GM20431 (cell line): ENCODE measurements at regions not wholly inside any gene's neighbourhood (a gene's known extent, or its start where the extent isn't known, plus 50 kb on each side); places are given as distances from the start of the nearest gene placed in this dataset.
"Not testable (repeated sequence)": the region's sequence is repeated elsewhere in the genome, so short reads cannot be mapped to it uniquely, and the experiment has no call there.

Experiments used
- in situ Hi-C: fragments of 300-500 bp; cut with MseI, MboI; formaldehyde crosslinking; loops from one replicate; pipeline ENCODE4 v1.15.0; 2020; ENCODE audit warnings: low sequenced_read_pairs; ENCODE audit not compliant: unreplicated experiment

DNA sequence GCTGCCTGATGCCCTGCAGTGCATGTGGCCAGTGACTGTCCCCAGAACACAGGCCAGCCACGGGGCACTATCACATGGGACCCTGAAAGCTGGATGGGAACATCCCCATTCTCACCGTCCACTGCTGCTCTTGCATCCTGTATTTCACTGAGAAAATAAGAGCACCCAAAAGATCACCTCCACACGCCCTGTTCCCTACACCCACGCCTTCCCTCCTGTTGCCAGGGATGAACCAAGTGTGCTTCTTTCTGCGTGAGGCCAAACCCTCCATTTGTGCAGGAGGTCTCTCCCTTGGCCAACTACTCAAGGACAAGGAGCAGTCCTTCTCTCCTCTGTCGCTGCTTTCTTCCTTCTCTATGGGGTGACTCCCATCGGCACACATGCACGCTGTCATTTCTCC, 118.3 kb downstream of the LRRC37A3 start:
- in situ Hi-C loops, result not testable (repeated sequence)

- in situ Hi-C loops, result not testable (repeated sequence)
Observed at GRCh38 chr17:64800361-64800895, 118.8 kb downstream of the LRRC37A3 start.

DNA sequence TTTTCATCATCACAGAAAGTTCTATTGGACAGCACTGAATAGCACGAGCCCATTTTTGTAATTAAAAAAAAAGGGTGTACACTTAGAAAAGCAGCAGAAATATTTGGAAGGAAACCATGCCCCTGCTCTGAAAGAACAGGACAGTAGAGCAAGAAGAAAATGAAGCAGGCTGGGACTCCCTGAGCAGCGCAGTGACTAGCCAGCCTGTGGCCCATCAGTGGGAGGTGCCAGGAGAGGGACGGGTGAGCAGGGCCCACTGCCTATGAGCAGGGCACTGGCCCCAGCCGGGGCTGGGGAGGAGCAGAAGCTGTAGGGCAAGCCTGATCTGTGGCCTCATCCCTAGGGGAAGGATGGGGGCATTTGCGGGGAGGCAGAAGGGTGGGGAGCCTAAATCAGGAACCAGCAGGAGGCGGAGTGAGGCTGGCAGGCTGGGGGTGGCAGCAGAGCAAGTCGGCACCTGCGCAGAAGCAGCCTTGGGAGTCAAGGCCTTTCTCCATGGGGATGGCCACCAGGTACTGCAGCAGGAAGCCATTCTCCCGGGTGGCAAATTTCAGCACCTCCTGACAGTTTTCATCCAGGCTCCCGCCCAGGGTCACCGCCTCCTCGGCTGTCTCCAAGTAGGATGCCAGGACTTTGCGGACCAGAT, 119.6 kb downstream of the LRRC37A3 start:
- in situ Hi-C loops, result not testable (repeated sequence)

GRCh38 chr17:64798961-64799360, 120.3 kb downstream of the LRRC37A3 start:
- in situ Hi-C loops, result not testable (repeated sequence)

- in situ Hi-C loops, result not testable (repeated sequence)
Observed at GRCh38 chr17:64798489-64798790, 120.8 kb downstream of the LRRC37A3 start.

DNA sequence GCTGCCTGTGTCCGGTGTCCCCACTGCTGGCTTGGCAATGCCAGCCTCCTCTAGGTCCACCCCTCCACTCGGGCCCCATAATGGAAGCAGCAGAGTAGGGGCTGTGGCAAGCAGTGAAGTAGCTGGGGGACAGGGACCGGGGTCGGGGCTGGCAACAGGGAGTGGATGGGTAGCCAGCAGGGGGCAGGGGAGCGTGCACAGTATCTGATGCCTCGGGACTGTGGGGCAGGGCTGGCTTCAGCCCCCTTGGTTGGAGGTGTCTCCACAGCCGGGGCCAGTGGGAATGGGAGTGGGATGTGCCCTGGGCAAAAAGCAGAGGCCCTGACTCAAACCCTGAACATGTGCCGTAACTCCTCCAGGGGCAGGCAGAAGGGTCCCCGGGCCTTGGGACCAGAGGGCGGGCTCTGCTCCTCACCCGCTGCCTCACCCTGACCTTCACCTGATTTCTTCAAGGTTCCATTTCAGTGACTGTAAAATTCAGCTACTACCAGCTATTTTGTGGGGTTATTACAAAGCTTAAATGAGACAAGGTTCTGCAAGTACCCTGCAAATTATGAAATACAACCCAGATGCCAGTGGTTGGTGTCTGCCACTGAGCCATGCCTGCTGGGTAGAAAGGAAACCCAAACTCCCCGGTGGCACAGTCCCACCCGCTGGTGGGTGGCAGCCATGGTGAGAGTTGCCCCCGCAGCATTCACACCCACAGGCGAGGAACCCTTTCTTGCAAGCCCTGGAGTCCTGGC, 121.4 kb downstream of the LRRC37A3 start:
- in situ Hi-C loops, result not testable (repeated sequence)

DNA sequence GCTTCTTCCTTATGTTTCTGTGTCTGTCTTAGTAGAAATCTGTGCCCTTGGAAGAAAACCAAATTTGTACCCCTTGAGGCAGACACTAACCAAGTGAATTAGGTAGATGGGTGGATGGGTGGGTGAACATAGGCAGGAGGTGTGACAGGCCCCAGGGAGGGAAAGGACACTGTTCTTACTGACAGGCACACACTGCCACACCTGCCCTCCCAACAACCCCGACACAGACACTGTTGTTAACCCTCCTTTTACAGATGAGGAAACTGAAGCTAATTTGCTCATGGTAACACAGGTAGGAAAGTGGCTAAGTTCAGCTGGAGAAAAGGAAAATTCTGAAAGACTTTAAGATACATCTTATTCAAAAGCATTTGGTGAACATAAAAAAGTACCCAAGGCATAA, 123.9 kb downstream of the LRRC37A3 start:
- in situ Hi-C loops, result not testable (repeated sequence)

- in situ Hi-C loops, result not testable (repeated sequence)
Observed at GRCh38 chr17:64794548-64795274, 124.6 kb downstream of the LRRC37A3 start.

GRCh38 chr17:64794113-64794512, 125.2 kb downstream of the LRRC37A3 start:
- in situ Hi-C loops, result not testable (repeated sequence)

DNA sequence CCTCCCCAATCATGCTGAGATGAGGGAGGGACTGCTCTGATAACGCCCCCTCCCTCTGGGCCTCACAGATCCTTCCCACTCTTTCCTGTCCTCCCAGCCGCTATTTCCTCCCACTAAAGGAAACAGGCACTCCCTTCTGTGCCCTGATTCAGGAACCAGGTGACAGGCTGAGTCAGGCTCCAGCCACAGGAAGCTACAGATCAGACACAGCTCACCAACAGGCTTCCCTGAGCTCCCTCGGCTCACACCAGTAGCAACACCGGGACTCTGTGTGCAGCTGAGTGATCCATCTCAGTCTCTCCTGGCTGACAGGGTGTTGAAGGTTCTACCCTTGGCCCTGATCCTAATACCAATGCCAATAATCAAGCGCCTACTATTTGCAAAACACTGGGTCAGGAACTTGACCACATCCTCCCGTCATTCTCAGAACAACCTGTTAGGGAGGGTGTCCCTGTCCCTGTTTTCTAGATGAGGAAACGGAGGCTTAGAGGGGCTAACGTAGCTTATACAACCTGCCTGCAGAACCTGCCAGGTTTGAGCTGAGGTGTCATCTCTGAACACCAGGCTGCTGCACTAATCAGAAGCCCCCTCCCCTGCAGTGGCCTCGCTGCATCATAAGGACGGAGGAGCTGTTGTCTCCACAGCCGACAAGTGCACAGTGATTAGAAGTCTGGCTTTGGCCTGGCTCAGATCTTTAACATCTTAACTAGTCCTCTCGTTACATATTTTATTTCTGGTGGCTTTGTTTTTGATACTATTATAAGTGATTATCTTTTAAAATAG, 126.3 kb downstream of the LRRC37A3 start:
- in situ Hi-C loops, result not testable (repeated sequence)

- in situ Hi-C loops, result not testable (repeated sequence)
Observed at GRCh38 chr17:64792276-64792675, 127.0 kb downstream of the LRRC37A3 start.

GRCh38 chr17:64791691-64792090, 127.6 kb downstream of the LRRC37A3 start:
- in situ Hi-C loops, result not testable (repeated sequence)

DNA sequence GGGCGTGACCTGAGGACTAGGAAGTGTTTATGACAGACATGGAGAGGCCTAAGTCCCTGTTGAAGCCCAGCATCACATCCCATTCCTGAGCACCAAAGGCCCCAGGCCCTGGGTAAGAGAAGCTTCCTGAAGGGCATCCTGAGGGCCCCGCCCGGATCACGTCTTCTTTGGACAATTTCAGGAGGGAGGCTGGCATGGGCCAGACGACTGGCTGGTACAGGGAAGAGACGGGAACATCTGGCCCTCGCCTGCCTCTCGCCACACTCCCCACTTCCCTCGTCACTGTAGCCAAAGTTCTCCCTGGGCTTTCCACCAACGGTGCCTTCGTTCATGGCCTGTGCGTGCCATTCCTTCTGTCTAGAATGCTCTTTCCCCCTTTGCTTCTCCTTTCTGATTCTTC, 128.1 kb downstream of the LRRC37A3 start:
- in situ Hi-C loops, result not testable (repeated sequence)

DNA sequence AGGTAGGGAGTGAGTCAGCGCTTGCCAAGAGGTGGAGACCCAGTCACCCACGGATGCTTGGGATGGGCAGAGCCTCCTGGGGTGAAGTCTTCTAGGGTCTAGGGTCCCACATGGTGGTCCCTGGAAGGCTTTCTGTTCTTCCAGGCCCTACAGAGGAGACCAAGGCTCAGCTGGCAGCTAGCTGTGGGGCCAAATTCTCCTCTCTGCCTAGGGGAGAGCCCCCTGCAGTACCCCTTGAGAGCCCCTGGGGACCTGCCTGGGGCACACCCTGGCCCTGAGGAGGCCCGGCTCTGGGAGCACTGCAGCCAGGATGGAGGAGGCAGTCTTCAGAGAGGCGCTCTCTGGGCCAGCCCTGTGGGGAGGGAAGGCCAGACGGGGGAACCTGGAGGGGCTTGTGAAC, 128.6 kb upstream of the SMURF2 start:
- in situ Hi-C loops, result not testable (repeated sequence)

GRCh38 chr17:64790193-64790592, 128.1 kb upstream of the SMURF2 start:
- in situ Hi-C loops, result not testable (repeated sequence)

GRCh38 chr17:64789061-64789445, 126.9 kb upstream of the SMURF2 start:
- in situ Hi-C loops, result not testable (repeated sequence)

DNA sequence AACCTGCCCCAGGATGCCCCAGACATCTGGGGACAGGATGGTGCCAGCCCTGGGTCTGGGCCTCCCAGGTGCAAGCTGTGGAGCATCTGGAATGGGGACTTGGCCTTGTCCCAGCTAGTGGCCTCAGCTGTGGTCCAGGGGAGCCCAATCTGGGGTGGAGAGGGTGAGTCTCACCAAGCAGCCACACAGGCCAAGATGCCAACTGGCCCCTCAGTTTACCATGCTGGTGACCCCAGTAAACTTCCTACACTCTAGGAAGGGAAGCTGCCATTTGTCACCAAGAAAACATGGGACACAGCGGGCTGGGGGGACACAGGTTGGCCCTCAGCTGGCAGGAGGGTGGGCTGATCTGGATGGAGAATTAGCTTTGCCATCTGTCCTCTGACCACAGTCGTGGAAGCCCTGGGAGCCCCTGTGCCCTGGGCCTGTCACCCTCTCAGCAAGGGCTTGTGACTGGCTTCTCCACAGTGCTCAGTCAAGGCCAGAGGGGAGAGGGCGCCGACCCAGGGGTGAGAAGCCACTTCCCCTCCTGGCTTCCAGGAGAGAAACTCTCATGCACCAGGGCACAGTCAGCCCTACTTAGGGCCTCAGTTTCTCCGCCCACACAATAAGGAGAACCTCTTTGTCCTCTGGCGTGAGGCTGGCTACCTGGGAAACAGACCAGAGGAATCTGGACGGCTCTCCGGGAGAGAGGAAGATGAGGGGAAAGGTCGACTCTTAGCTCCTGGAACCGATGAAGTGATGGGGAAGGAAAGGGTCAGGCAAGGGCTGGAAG, 126.4 kb upstream of the SMURF2 start:
- in situ Hi-C loops, result no loop called here

GRCh38 chr17:64787921-64788271, 125.8 kb upstream of the SMURF2 start:
- in situ Hi-C loops, result no loop called here

- in situ Hi-C loops, result no loop called here
Observed at GRCh38 chr17:64787255-64787920, 125.3 kb upstream of the SMURF2 start.
